SK-N-SH treated with all-trans-retinoic acid at 6 μM for 48 hours (cell line): ENCODE measurements at regions not wholly inside any gene's neighbourhood (a gene's known extent, or its start where the extent isn't known, plus 50 kb on each side); places are given as distances from the start of the nearest gene placed in this dataset.

Source experiments
- PATZ1 ChIP-seq: fragments of 250-450 bp; sonication (Bioruptor Pico); IDR thresholded peaks from 2 replicates; pipeline ENCODE4 v1.8.0; 2020; ENCODE audit warnings: mild to moderate bottlenecking, moderate library complexity, borderline replicate concordance
- ZFP3 ChIP-seq: fragments of 250-450 bp; sonication (Bioruptor Pico); IDR thresholded peaks from 2 replicates; pipeline ENCODE4 v1.5.0; 2020; ENCODE audit warnings: mild to moderate bottlenecking, moderate library complexity
- TF ChIP-seq, protein P1 (sequence below): fragments of 250-450 bp; sonication (Bioruptor Pico); IDR thresholded peaks from 2 replicates; pipeline ENCODE4 v1.5.0; 2020; ENCODE audit warnings: mild to moderate bottlenecking, moderate library complexity

DNA sequence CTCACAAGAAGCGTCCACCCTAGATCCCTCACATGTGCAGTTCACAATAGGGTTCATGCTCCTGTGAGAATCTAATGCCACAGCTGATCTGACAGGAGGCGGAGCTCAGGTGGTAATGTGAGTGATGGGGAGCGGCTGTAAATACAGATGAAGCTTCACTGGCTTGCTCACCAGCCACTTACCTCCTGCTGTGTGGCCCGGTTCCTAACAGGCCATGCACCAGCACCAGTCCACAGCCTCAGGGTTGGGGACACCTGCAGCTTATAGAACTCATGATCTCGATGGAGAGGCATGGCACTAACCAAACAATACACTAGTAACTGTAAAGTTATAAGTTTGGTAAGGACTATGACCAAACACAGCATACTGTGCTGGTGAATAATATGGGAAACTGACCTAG is 368.0 kb upstream of the CDH5 start:
- TF ChIP-seq PATZ1 (CRISPR knock-in tag) (no peak), ZFP3 (CRISPR knock-in tag) (no peak)
- TF ChIP-seq, protein P1, sequence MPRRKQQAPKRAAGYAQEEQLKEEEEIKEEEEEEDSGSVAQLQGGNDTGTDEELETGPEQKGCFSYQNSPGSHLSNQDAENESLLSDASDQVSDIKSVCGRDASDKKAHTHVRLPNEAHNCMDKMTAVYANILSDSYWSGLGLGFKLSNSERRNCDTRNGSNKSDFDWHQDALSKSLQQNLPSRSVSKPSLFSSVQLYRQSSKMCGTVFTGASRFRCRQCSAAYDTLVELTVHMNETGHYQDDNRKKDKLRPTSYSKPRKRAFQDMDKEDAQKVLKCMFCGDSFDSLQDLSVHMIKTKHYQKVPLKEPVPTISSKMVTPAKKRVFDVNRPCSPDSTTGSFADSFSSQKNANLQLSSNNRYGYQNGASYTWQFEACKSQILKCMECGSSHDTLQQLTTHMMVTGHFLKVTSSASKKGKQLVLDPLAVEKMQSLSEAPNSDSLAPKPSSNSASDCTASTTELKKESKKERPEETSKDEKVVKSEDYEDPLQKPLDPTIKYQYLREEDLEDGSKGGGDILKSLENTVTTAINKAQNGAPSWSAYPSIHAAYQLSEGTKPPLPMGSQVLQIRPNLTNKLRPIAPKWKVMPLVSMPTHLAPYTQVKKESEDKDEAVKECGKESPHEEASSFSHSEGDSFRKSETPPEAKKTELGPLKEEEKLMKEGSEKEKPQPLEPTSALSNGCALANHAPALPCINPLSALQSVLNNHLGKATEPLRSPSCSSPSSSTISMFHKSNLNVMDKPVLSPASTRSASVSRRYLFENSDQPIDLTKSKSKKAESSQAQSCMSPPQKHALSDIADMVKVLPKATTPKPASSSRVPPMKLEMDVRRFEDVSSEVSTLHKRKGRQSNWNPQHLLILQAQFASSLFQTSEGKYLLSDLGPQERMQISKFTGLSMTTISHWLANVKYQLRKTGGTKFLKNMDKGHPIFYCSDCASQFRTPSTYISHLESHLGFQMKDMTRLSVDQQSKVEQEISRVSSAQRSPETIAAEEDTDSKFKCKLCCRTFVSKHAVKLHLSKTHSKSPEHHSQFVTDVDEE = no peak
